ENCODE measurements at regions not wholly inside any gene's neighbourhood (a gene's known extent, or its start where the extent isn't known, plus 50 kb on each side); places are given as distances from the start of the nearest gene placed in this dataset.
"Not testable (repeated sequence)": the region's sequence is repeated elsewhere in the genome, so short reads cannot be mapped to it uniquely, and the experiment has no call there.

GRCh38 chr5:98318386-98318785 lies 455.1 kb upstream of the RGMB start:
- TF ChIP-seq, protein P1, sequence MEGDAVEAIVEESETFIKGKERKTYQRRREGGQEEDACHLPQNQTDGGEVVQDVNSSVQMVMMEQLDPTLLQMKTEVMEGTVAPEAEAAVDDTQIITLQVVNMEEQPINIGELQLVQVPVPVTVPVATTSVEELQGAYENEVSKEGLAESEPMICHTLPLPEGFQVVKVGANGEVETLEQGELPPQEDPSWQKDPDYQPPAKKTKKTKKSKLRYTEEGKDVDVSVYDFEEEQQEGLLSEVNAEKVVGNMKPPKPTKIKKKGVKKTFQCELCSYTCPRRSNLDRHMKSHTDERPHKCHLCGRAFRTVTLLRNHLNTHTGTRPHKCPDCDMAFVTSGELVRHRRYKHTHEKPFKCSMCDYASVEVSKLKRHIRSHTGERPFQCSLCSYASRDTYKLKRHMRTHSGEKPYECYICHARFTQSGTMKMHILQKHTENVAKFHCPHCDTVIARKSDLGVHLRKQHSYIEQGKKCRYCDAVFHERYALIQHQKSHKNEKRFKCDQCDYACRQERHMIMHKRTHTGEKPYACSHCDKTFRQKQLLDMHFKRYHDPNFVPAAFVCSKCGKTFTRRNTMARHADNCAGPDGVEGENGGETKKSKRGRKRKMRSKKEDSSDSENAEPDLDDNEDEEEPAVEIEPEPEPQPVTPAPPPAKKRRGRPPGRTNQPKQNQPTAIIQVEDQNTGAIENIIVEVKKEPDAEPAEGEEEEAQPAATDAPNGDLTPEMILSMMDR (IDR thresholded peaks at IDR 0.05; ENCODE audit: insufficient read depth, low read length, poor library complexity, severe bottlenecking) = no peak

GRCh38 chr5:98319299-98320011 lies 454.0 kb upstream of the RGMB start:
- H3K4me3 ChIP-seq (replicated peaks; ENCODE audit: low read depth, low read length) = no peak overlapping the region
- no peaks in the 10 kb centered on the region for H3K36me3 ChIP-seq (ENCODE audit: control insufficient read depth, insufficient read depth, low read length)
- H3K27me3 ChIP-seq (replicated peaks; ENCODE audit: control insufficient read depth, insufficient read depth, low read length) = no peaks in the 10 kb centered on the region
- no peak for DNase-seq (ENCODE audit: extremely low read depth, insufficient read length)
- TF ChIP-seq, protein P1 (IDR thresholded peaks at IDR 0.05; ENCODE audit: insufficient read depth, low read length, poor library complexity, severe bottlenecking) = no peak

More at GRCh38 chr5:98318386-98318785, 455.1 kb upstream of the RGMB start:
- DNase-seq (ENCODE audit: extremely low read depth, insufficient read length) = no peak
- H3K36me3 ChIP-seq (ENCODE audit: control insufficient read depth, insufficient read depth, low read length) = no peaks in the 10 kb centered on the region
- no peak overlapping the region for H3K4me3 ChIP-seq (replicated peaks; ENCODE audit: low read depth, low read length)
- no peaks in the 10 kb centered on the region for H3K27me3 ChIP-seq (replicated peaks; ENCODE audit: control insufficient read depth, insufficient read depth, low read length)

DNA sequence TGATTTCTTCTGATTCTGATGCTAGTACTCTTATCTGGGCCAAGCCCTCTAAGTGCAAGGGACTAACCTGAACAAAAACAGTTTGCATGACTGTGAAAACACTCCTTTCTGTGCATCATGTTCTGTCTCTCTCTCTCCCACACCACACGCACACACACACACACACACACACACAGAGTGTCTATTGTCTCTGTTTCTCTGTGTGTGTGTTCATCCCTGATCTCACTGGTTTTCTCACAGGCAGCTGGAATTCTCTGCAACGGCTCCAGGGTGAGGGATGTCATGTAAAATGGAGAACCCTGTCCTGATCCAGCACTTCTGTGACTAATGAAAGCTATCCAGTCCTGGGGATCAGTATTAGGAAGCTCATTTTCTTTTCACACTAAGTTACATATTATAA lies 453.1 kb upstream of the RGMB start:
- DNase-seq (ENCODE audit: extremely low read depth, insufficient read length) = no peak
- TF ChIP-seq, protein P1 (IDR thresholded peaks at IDR 0.05; ENCODE audit: insufficient read depth, low read length, poor library complexity, severe bottlenecking) = no peak
- Histone ChIP-seq H3K27me3 (replicated peaks; ENCODE audit: control insufficient read depth, insufficient read depth, low read length) (no peaks in the 10 kb centered on the region), H3K36me3 (ENCODE audit: control insufficient read depth, insufficient read depth, low read length) (no peaks in the 10 kb centered on the region), H3K4me3 (replicated peaks; ENCODE audit: low read depth, low read length) (no peak overlapping the region)

- no peaks in the 10 kb centered on the region for H3K27me3 ChIP-seq (replicated peaks; ENCODE audit: control insufficient read depth, insufficient read depth, low read length)
- DNase-seq (ENCODE audit: extremely low read depth, insufficient read length) = no peak
- no peaks in the 10 kb centered on the region for H3K36me3 ChIP-seq (ENCODE audit: control insufficient read depth, insufficient read depth, low read length)
- TF ChIP-seq, protein P1 (IDR thresholded peaks at IDR 0.05; ENCODE audit: insufficient read depth, low read length, poor library complexity, severe bottlenecking) = no peak
- no peak overlapping the region for H3K4me3 ChIP-seq (replicated peaks; ENCODE audit: low read depth, low read length)
Observed at GRCh38 chr5:98321361-98321760, 452.1 kb upstream of the RGMB start.

GRCh38 chr5:98325187-98325586 lies 448.3 kb upstream of the RGMB start:
- not testable (repeated sequence) for H3K4me3 ChIP-seq (replicated peaks; ENCODE audit: low read depth, low read length); H3K27me3 ChIP-seq (replicated peaks; ENCODE audit: control insufficient read depth, insufficient read depth, low read length); H3K36me3 ChIP-seq (ENCODE audit: control insufficient read depth, insufficient read depth, low read length); DNase-seq (ENCODE audit: extremely low read depth, insufficient read length)

GRCh38 chr5:98328015-98328414 lies 445.4 kb upstream of the RGMB start:
- no peak for DNase-seq (ENCODE audit: extremely low read depth, insufficient read length)
- H3K4me3 ChIP-seq (replicated peaks; ENCODE audit: low read depth, low read length) = no peak overlapping the region
- TF ChIP-seq, protein P1 (IDR thresholded peaks at IDR 0.05; ENCODE audit: insufficient read depth, low read length, poor library complexity, severe bottlenecking) = no peak
- no peaks in the 10 kb centered on the region for H3K27me3 ChIP-seq (replicated peaks; ENCODE audit: control insufficient read depth, insufficient read depth, low read length)
- no peaks in the 10 kb centered on the region for H3K36me3 ChIP-seq (ENCODE audit: control insufficient read depth, insufficient read depth, low read length)
